ENCODE measurements at regions not wholly inside any gene's neighbourhood (a gene's known extent, or its start where the extent isn't known, plus 50 kb on each side); places are given as distances from the start of the nearest gene placed in this dataset.
A peak's percentile ranks its signal among the peaks of the same experiment; 100 is the strongest.

GRCh38 chr14:80378084-80378690 is 166.9 kb upstream of the DIO2 start:
- DNase-seq, result no peak

GRCh38 chr14:80364816-80365215 is 153.5 kb upstream of the DIO2 start:
- DNase-seq, result no peak

- DNase-seq, result peak; percentile 33
Observed at GRCh38 chr14:80364274-80364673, 153.0 kb upstream of the DIO2 start.

GRCh38 chr14:80358112-80358511 is 146.8 kb upstream of the DIO2 start:
- DNase-seq, result no peak

- DNase-seq, result peak; percentile 3
Observed at GRCh38 chr14:80356413-80356812, 145.1 kb upstream of the DIO2 start.

GRCh38 chr14:80354860-80355581 is 143.7 kb upstream of the DIO2 start:
- DNase-seq, result no peak

- no peak for DNase-seq
Observed at GRCh38 chr14:80352471-80352870, 141.2 kb upstream of the DIO2 start.

- no peak for DNase-seq
Observed at GRCh38 chr14:80350707-80351106, 139.4 kb upstream of the DIO2 start.

GRCh38 chr14:80346395-80346794 is 135.1 kb upstream of the DIO2 start:
- DNase-seq, result no peak

GRCh38 chr14:80344208-80344607 is 132.9 kb upstream of the DIO2 start:
- DNase-seq, result no peak

- DNase-seq, result no peak
Observed at GRCh38 chr14:80336608-80337106, 125.4 kb upstream of the DIO2 start.

GRCh38 chr14:80325688-80326087 is 114.4 kb upstream of the DIO2 start:
- no peak for DNase-seq

GRCh38 chr14:80325112-80325511 is 113.8 kb upstream of the DIO2 start:
- DNase-seq, result no peak

- DNase-seq, result no peak
Observed at GRCh38 chr14:80324649-80325048, 113.3 kb upstream of the DIO2 start.

- no peak for DNase-seq
Observed at GRCh38 chr14:80323038-80323665, 111.8 kb upstream of the DIO2 start.

GRCh38 chr14:80316441-80316840 is 105.1 kb upstream of the DIO2 start:
- DNase-seq, result no peak

GRCh38 chr14:80315681-80316080 is 104.4 kb upstream of the DIO2 start:
- DNase-seq, result no peak

GRCh38 chr14:80313806-80314205 is 102.5 kb upstream of the DIO2 start:
- DNase-seq, result no peak

GRCh38 chr14:80310938-80311750 is 99.8 kb upstream of the DIO2 start:
- DNase-seq, result no peak

- DNase-seq, result no peak
Observed at GRCh38 chr14:80304125-80304766, 92.9 kb upstream of the DIO2 start.

- DNase-seq, result no peak
Observed at GRCh38 chr14:80300351-80300750, 89.0 kb upstream of the DIO2 start.

- DNase-seq, result no peak
Observed at GRCh38 chr14:80298491-80299017, 87.2 kb upstream of the DIO2 start.

- peak; percentile 3 for DNase-seq
Observed at GRCh38 chr14:80291101-80291500, 79.8 kb upstream of the DIO2 start.

Data from OCI-M1 (cell line).